Esophagus muscularis mucosa (tissue), 4 donors: ENCODE measurements at regions not wholly inside any gene's neighbourhood (a gene's known extent, or its start where the extent isn't known, plus 50 kb on each side); places are given as distances from the start of the nearest gene placed in this dataset.
"Not testable (repeated sequence)": the region's sequence is repeated elsewhere in the genome, so short reads cannot be mapped to it uniquely, and the experiment has no call there.

ENCODE experiments used
- DNase-seq: peaks from one replicate; pipeline ENCODE4 v3.0.0-alpha.2; 2017; ENCODE audit errors: extremely low spot score
- H3K27ac ChIP-seq, 4 donors: fragments of 200-600 bp; sonication (generic); replicated peaks in 1 of 4; 1 replicate in 3 of 4; 2 replicates in 1 of 4; pipeline ENCODE4 v1.5.1; 2016 to 2019; ENCODE audit warnings: mild to moderate bottlenecking in 1 of 4
- H3K27me3 ChIP-seq, 4 donors: fragments of 200-600 bp; sonication (generic); one replicate each; pipeline versions ENCODE4 v1.5.1 to v1.6.0; 2016 to 2019
- H3K36me3 ChIP-seq, 4 donors: fragments of 200-600 bp; sonication (generic); one replicate each; pipeline ENCODE4 v1.5.1; 2016 to 2019
- H3K4me1 ChIP-seq, 4 donors: fragments of 200-600 bp; sonication (generic); one replicate each; pipeline ENCODE4 v1.5.1; 2016 to 2019
- H3K4me3 ChIP-seq, 4 donors: fragments of 200-600 bp; sonication (generic); 1 replicate in 2 of 4; 2 replicates in 2 of 4; pipeline ENCODE4 v1.5.1; 2016 to 2019; ENCODE audit warnings: mild to moderate bottlenecking in 4 of 4, moderate library complexity in 1 of 4
- H3K9me3 ChIP-seq, 4 donors: fragments of 200-600 bp; sonication (generic); 1 replicate in 3 of 4; 2 replicates in 1 of 4; pipeline ENCODE4 v1.5.1; 2016 to 2019
- CTCF ChIP-seq, 3 experiments: fragments of 200-600 bp in 2 of 3; fragments of 450-650 bp in 1 of 3; sonication (generic) in 2 of 3; IDR thresholded peaks; one replicate each; pipeline ENCODE4 v1.5.1; 2017 to 2019; ENCODE audit warnings: antibody characterized with exemption in 3 of 3, mild to moderate bottlenecking in 2 of 3, moderate library complexity in 1 of 3
- EP300 ChIP-seq: sonication (generic); formaldehyde crosslinking; IDR thresholded peaks from one replicate; pipeline ENCODE4 v1.6.1; 2017; ENCODE audit warnings: antibody characterized with exemption
- POLR2A ChIP-seq: fragments of 450-650 bp; IDR thresholded peaks from one replicate; pipeline ENCODE4 v1.6.1; 2017; ENCODE audit warnings: antibody characterized with exemption, moderate library complexity, mild to moderate bottlenecking, low read depth
- POLR2AphosphoS5 ChIP-seq, 2 donors: sonication (generic); formaldehyde crosslinking; IDR thresholded peaks; one replicate each; pipeline ENCODE4 v1.6.1; 2017; ENCODE audit warnings: antibody characterized with exemption in 2 of 2
- WGBS: methylation state at CpG from one replicate; pipeline ENCODE4 v1.1.5; 2018; 5-methylcytosine and 5-hydroxymethylcytosine counted together
- intact Hi-C: fragments of 100-400 bp; cut with DNase I; formaldehyde crosslinking; loops from one replicate; pipeline ENCODE4 v1.15.1; 2023

- DNase-seq, result no peak
- Histone ChIP-seq H3K4me3 (no peak overlapping the region), H3K4me1 (no peaks in the 10 kb centered on the region), H3K36me3 (no peaks in the 10 kb centered on the region), H3K9me3 (no peaks in the 10 kb centered on the region), H3K27ac (no peak overlapping the region), H3K27me3 (no peaks in the 10 kb centered on the region)
- TF ChIP-seq POLR2AphosphoS5 (IDR thresholded peaks at IDR 0.05), result no peak
- no peak for TF ChIP-seq CTCF (IDR thresholded peaks at IDR 0.05)
- TF ChIP-seq EP300, result no peak
- no peak for TF ChIP-seq POLR2A
- intact Hi-C loops, result no loop called here
- WGBS, result 67% methylated on average over 3 of the region's 3 CpGs
Measured at GRCh38 chr11:23314162-23314561, 453.9 kb upstream of the CCDC179 start.

- Histone ChIP-seq H3K36me3 (no peaks in the 10 kb centered on the region), H3K4me3 (no peak overlapping the region), H3K27ac (no peak overlapping the region), H3K4me1 (no peaks in the 10 kb centered on the region), H3K9me3 (peaks cover 0 to 5% (median 0%) of the 10 kb centered on the region in 4 donors), H3K27me3 (no peaks in the 10 kb centered on the region)
- no peak for TF ChIP-seq EP300
- TF ChIP-seq CTCF (IDR thresholded peaks at IDR 0.05), result no peak
- no peak for TF ChIP-seq POLR2AphosphoS5 (IDR thresholded peaks at IDR 0.05)
- no peak for TF ChIP-seq POLR2A
- DNase-seq, result no peak
- WGBS, result 59% methylated on average over 3 of the region's 3 CpGs
- intact Hi-C loops, result no loop called here
Measured at GRCh38 chr11:23315286-23315685, 455.0 kb upstream of the CCDC179 start.

- WGBS, result 69% methylated on average over 1 of the region's 1 CpG
- DNase-seq, result no peak
- Histone ChIP-seq H3K27me3 (no peaks in the 10 kb centered on the region), H3K4me1 (no peaks in the 10 kb centered on the region), H3K4me3 (no peak overlapping the region), H3K9me3 (peaks cover 0 to 14% (median 5%) of the 10 kb centered on the region in 4 donors), H3K27ac (no peak overlapping the region), H3K36me3 (no peaks in the 10 kb centered on the region)
- intact Hi-C loops, result no loop called here
- TF ChIP-seq POLR2AphosphoS5 (IDR thresholded peaks at IDR 0.05), result no peak
Measured at GRCh38 chr11:23317816-23318215, 457.5 kb upstream of the CCDC179 start.

GRCh38 chr11:23318670-23319069, 458.4 kb upstream of the CCDC179 start:
- H3K4me1 ChIP-seq, result no peaks in the 10 kb centered on the region
- H3K27me3 ChIP-seq, result no peaks in the 10 kb centered on the region
- peaks cover 0 to 14% (median 5%) of the 10 kb centered on the region in 4 donors for H3K9me3 ChIP-seq
- no peak for TF ChIP-seq CTCF (IDR thresholded peaks at IDR 0.05)
- TF ChIP-seq EP300, result no peak
- TF ChIP-seq POLR2AphosphoS5 (IDR thresholded peaks at IDR 0.05), result no peak
- no peak for TF ChIP-seq POLR2A
- intact Hi-C loops, result no loop called here
- H3K4me3 ChIP-seq, result no peak overlapping the region
- no peaks in the 10 kb centered on the region for H3K36me3 ChIP-seq
- no peak overlapping the region for H3K27ac ChIP-seq
- WGBS, result 65% methylated on average over 1 of the region's 1 CpG
- no peak for DNase-seq

GRCh38 chr11:23320131-23320530, 459.9 kb upstream of the CCDC179 start:
- Histone ChIP-seq H3K27me3 (no peaks in the 10 kb centered on the region), H3K4me1 (no peaks in the 10 kb centered on the region), H3K27ac (no peak overlapping the region), H3K4me3 (no peak overlapping the region), H3K36me3 (no peaks in the 10 kb centered on the region), H3K9me3 (peaks cover 0 to 14% (median 5%) of the 10 kb centered on the region in 4 donors)
- DNase-seq, result no peak
- no peak for TF ChIP-seq POLR2AphosphoS5 (IDR thresholded peaks at IDR 0.05)
- TF ChIP-seq EP300, result no peak
- no peak for TF ChIP-seq CTCF (IDR thresholded peaks at IDR 0.05)
- TF ChIP-seq POLR2A, result no peak
- intact Hi-C loops, result no loop called here

GRCh38 chr11:23335586-23335985, 475.3 kb upstream of the CCDC179 start:
- H3K36me3 ChIP-seq, H3K4me3 ChIP-seq, intact Hi-C loops, H3K4me1 ChIP-seq, DNase-seq, H3K27ac ChIP-seq, H3K9me3 ChIP-seq, H3K27me3 ChIP-seq: not testable (repeated sequence)
- 84% methylated on average over 6 of the region's 6 CpGs for WGBS
